ENCODE measurements at regions not wholly inside any gene's neighbourhood (a gene's known extent, or its start where the extent isn't known, plus 50 kb on each side); places are given as distances from the start of the nearest gene placed in this dataset.

- TF ChIP-seq POLR2A (IDR thresholded peaks at IDR 0.05) = no peak
- no peak for TF ChIP-seq CTCF (IDR thresholded peaks at IDR 0.05)
- WGBS, 2 donors = 86 to 92% methylated on average over 4 of the region's 4 CpGs
- H3K4me3 ChIP-seq (ENCODE audit: low read depth, poor library complexity, severe bottlenecking) = no peak overlapping the region
- no peak for DNase-seq (ENCODE audit: low spot score in 2 of 2)
- intact Hi-C loops (cut with DNase I; ENCODE audit: low total_unique reads) = no loop called here
Measured at GRCh38 chr19:31826325-31826724, 477.1 kb upstream of the TSHZ3 start.

GRCh38 chr19:31831421-31832175 lies 482.4 kb upstream of the TSHZ3 start:
- DNase-seq (ENCODE audit: low spot score in 2 of 2) = no peak
- TF ChIP-seq POLR2A (IDR thresholded peaks at IDR 0.05) (no peak), CTCF (IDR thresholded peaks at IDR 0.05) (no peak)
- intact Hi-C loops (cut with DNase I; ENCODE audit: low total_unique reads) = no loop called here
- H3K4me3 ChIP-seq (ENCODE audit: low read depth, poor library complexity, severe bottlenecking) = no peak overlapping the region
- WGBS, 2 donors = 57 to 59% methylated on average over 8 of the region's 8 CpGs

- DNase-seq (ENCODE audit: low spot score in 2 of 2) = no peak
- H3K4me3 ChIP-seq (ENCODE audit: low read depth, poor library complexity, severe bottlenecking) = no peak overlapping the region
- TF ChIP-seq POLR2A (IDR thresholded peaks at IDR 0.05) (no peak), CTCF (IDR thresholded peaks at IDR 0.05) (no peak)
- WGBS, 2 donors = 80 to 82% methylated on average over 5 of the region's 5 CpGs
- intact Hi-C loops (cut with DNase I; ENCODE audit: low total_unique reads) = no loop called here
Measured at GRCh38 chr19:31832176-31832548, 482.9 kb upstream of the TSHZ3 start.

GRCh38 chr19:31834070-31834469 lies 484.8 kb upstream of the TSHZ3 start:
- intact Hi-C loops (cut with DNase I; ENCODE audit: low total_unique reads) = no loop called here
- DNase-seq (ENCODE audit: low spot score in 2 of 2) = no peak

GRCh38 chr19:31838163-31838815 lies 489.1 kb upstream of the TSHZ3 start:
- intact Hi-C loops (cut with DNase I; ENCODE audit: low total_unique reads) = no loop called here
- H3K4me3 ChIP-seq (ENCODE audit: low read depth, poor library complexity, severe bottlenecking) = no peak overlapping the region
- TF ChIP-seq CTCF (IDR thresholded peaks at IDR 0.05) (no peak), POLR2A (IDR thresholded peaks at IDR 0.05) (no peak)
- WGBS, 2 donors = 29 to 39% methylated on average over 11 of the region's 11 CpGs
- DNase-seq (ENCODE audit: low spot score in 2 of 2) = no peak

More at GRCh38 chr19:31834070-31834469, 484.8 kb upstream of the TSHZ3 start:
- H3K4me3 ChIP-seq (ENCODE audit: low read depth, poor library complexity, severe bottlenecking) = no peak overlapping the region
- no peak for TF ChIP-seq CTCF (IDR thresholded peaks at IDR 0.05)
- no peak for TF ChIP-seq POLR2A (IDR thresholded peaks at IDR 0.05)
